ENCODE measurements at regions not wholly inside any gene's neighbourhood (a gene's known extent, or its start where the extent isn't known, plus 50 kb on each side); places are given as distances from the start of the nearest gene placed in this dataset.
A peak's percentile ranks its signal among the peaks of the same experiment; 100 is the strongest.
"Not testable (repeated sequence)": the region's sequence is repeated elsewhere in the genome, so short reads cannot be mapped to it uniquely, and the experiment has no call there.

- no peak for DNase-seq (ENCODE audit: low read depth in 2 of 2)
Observed at GRCh38 chr2:194985258-194985657, 671.8 kb upstream of the SLC39A10 start.

GRCh38 chr2:194962254-194962653, 694.8 kb upstream of the SLC39A10 start:
- DNase-seq (ENCODE audit: low read depth in 2 of 2), result no peak

- no peak for DNase-seq (ENCODE audit: low read depth in 2 of 2)
Observed at GRCh38 chr2:194954218-194954617, 702.8 kb upstream of the SLC39A10 start.

GRCh38 chr2:194946826-194947225, 710.2 kb upstream of the SLC39A10 start:
- DNase-seq (ENCODE audit: low read depth in 2 of 2), result no peak

- DNase-seq (ENCODE audit: low read depth in 2 of 2), result no peak
Observed at GRCh38 chr2:194938066-194938465, 719.0 kb upstream of the SLC39A10 start.

- no peak for DNase-seq (ENCODE audit: low read depth in 2 of 2)
Observed at GRCh38 chr2:194927489-194927888, 729.5 kb upstream of the SLC39A10 start.

- DNase-seq (ENCODE audit: low read depth in 2 of 2), result no peak
Observed at GRCh38 chr2:194926873-194927272, 730.2 kb upstream of the SLC39A10 start.

- DNase-seq (ENCODE audit: low read depth in 2 of 2), result no peak
Observed at GRCh38 chr2:194925742-194926141, 731.3 kb upstream of the SLC39A10 start.

- DNase-seq (ENCODE audit: low read depth in 2 of 2), result no peak
Observed at GRCh38 chr2:194917519-194917918, 739.5 kb upstream of the SLC39A10 start.

- DNase-seq (ENCODE audit: low read depth in 2 of 2), result no peak
Observed at GRCh38 chr2:194915485-194915884, 741.5 kb upstream of the SLC39A10 start.

- DNase-seq (ENCODE audit: low read depth in 2 of 2), result no peak
Observed at GRCh38 chr2:194907569-194907968, 749.5 kb upstream of the SLC39A10 start.

- DNase-seq (ENCODE audit: low read depth in 2 of 2), result no peak
Observed at GRCh38 chr2:194896871-194897270, 760.2 kb upstream of the SLC39A10 start.

GRCh38 chr2:194883711-194884110, 773.3 kb upstream of the SLC39A10 start:
- DNase-seq (ENCODE audit: low read depth in 2 of 2), result no peak

- no peak for DNase-seq (ENCODE audit: low read depth in 2 of 2)
Observed at GRCh38 chr2:194870974-194871535, 786.0 kb upstream of the SLC39A10 start.

- no peak for DNase-seq (ENCODE audit: low read depth in 2 of 2)
Observed at GRCh38 chr2:194867328-194867727, 789.7 kb upstream of the SLC39A10 start.

GRCh38 chr2:194854941-194855340, 802.1 kb upstream of the SLC39A10 start:
- DNase-seq (ENCODE audit: low read depth in 2 of 2), result no peak

GRCh38 chr2:194842871-194843270, 814.2 kb upstream of the SLC39A10 start:
- DNase-seq (ENCODE audit: low read depth in 2 of 2), result no peak

GRCh38 chr2:194834371-194834770, 822.7 kb upstream of the SLC39A10 start:
- not testable (repeated sequence) for DNase-seq (ENCODE audit: low read depth in 2 of 2)

- peak in 1 of 2 experiments; percentile 1 for DNase-seq (ENCODE audit: low read depth in 2 of 2)
Observed at GRCh38 chr2:194826241-194826640, 830.8 kb upstream of the SLC39A10 start.

GRCh38 chr2:194824450-194824849, 832.6 kb upstream of the SLC39A10 start:
- DNase-seq (ENCODE audit: low read depth in 2 of 2), result no peak

- no peak for DNase-seq (ENCODE audit: low read depth in 2 of 2)
Observed at GRCh38 chr2:194822657-194823056, 834.4 kb upstream of the SLC39A10 start.

GRCh38 chr2:194822097-194822496, 834.9 kb upstream of the SLC39A10 start:
- DNase-seq (ENCODE audit: low read depth in 2 of 2), result no peak

- no peak for DNase-seq (ENCODE audit: low read depth in 2 of 2)
Observed at GRCh38 chr2:194819367-194819766, 837.7 kb upstream of the SLC39A10 start.

GRCh38 chr2:194815475-194815874, 841.6 kb upstream of the SLC39A10 start:
- DNase-seq (ENCODE audit: low read depth in 2 of 2), result no peak

Measured in fibroblast of skin of left biceps (primary cell).